WI38 (cell line): ENCODE measurements at regions not wholly inside any gene's neighbourhood (a gene's known extent, or its start where the extent isn't known, plus 50 kb on each side); places are given as distances from the start of the nearest gene placed in this dataset.

Source experiments
- H3K4me3 ChIP-seq: 2 replicates; pipeline ENCODE4 v1.5.1; 2011; ENCODE audit warnings: low read depth, mild to moderate bottlenecking, control low read depth, low read length
- CTCF ChIP-seq: IDR thresholded peaks from 2 replicates; pipeline ENCODE4 v1.5.1; 2012; ENCODE audit warnings: low read depth, mild to moderate bottlenecking, control low read depth, low read length

GRCh38 chr1:81414488-81415015 lies 386.2 kb upstream of the ADGRL2 start:
- H3K4me3 ChIP-seq, result no peak overlapping the region
- TF ChIP-seq CTCF, result 0 out of 2 replicates have a peak, but pooled peaks have one; percentile 13

- TF ChIP-seq CTCF, result no peak
- H3K4me3 ChIP-seq, result no peak overlapping the region
These were observed 387.8 kb upstream of the ADGRL2 start for GRCh38 chr1:81412954-81413353.

- no peak overlapping the region for H3K4me3 ChIP-seq
- no peak for TF ChIP-seq CTCF
These were observed 389.8 kb upstream of the ADGRL2 start for GRCh38 chr1:81410941-81411340.

- TF ChIP-seq CTCF, result no peak
- no peak overlapping the region for H3K4me3 ChIP-seq
These were observed 390.4 kb upstream of the ADGRL2 start for GRCh38 chr1:81410351-81410750.

- TF ChIP-seq CTCF, result no peak
- no peak overlapping the region for H3K4me3 ChIP-seq
These were observed 390.9 kb upstream of the ADGRL2 start for GRCh38 chr1:81409780-81410274.

- no peak overlapping the region for H3K4me3 ChIP-seq
- TF ChIP-seq CTCF, result no peak
These were observed 391.5 kb upstream of the ADGRL2 start for GRCh38 chr1:81409262-81409661.

- no peak for TF ChIP-seq CTCF
- H3K4me3 ChIP-seq, result no peak overlapping the region
These were observed 392.3 kb upstream of the ADGRL2 start for GRCh38 chr1:81408419-81408818.
